Thyroid gland (tissue), 4 donors: ENCODE measurements at regions not wholly inside any gene's neighbourhood (a gene's known extent, or its start where the extent isn't known, plus 50 kb on each side); places are given as distances from the start of the nearest gene placed in this dataset.

Source experiments
- CTCF ChIP-seq, 6 experiments: fragments of 200-600 bp in 3 of 6; fragments of 450-650 bp in 3 of 6; sonication (generic) in 3 of 6; IDR thresholded peaks; one replicate each; pipeline ENCODE4 v1.5.1; 2016 to 2019; ENCODE audit warnings: antibody characterized with exemption in 6 of 6, mild to moderate bottlenecking in 2 of 6, inconsistent platforms in 1 of 6, moderate library complexity in 1 of 6
- POLR2A ChIP-seq, 2 donors: fragments of 450-650 bp; IDR thresholded peaks; one replicate each; pipeline ENCODE4 v1.6.1; 2017; ENCODE audit warnings: antibody characterized with exemption in 2 of 2, mild to moderate bottlenecking in 2 of 2, moderate library complexity in 1 of 2

- TF ChIP-seq CTCF (IDR thresholded peaks at IDR 0.05) (no peak), POLR2A (IDR thresholded peaks at IDR 0.05) (no peak)
These were observed 366.9 kb upstream of the USP24 start for GRCh38 chr1:55582084-55582483.
